Right cardiac atrium (tissue), 5 donors: ENCODE measurements at regions not wholly inside any gene's neighbourhood (a gene's known extent, or its start where the extent isn't known, plus 50 kb on each side); places are given as distances from the start of the nearest gene placed in this dataset.

Experiments used
- ATAC-seq, 2 donors: fragments of 200-7000 bp; cut with Tn5 transposase; one replicate each; pipeline versions ENCODE4 v1.8.0 to v1.9.1; 2020; ENCODE audit warnings: moderate library complexity in 2 of 2, mild to moderate bottlenecking in 1 of 2
- DNase-seq, 3 donors: peaks; one replicate each; pipeline ENCODE4 v3.0.0-alpha.2; 2020
- H3K27ac ChIP-seq: one replicate; pipeline ENCODE4 v1.5.1; 2013; ENCODE audit warnings: mild to moderate bottlenecking, low read length, control low read depth, moderate library complexity
- H3K27me3 ChIP-seq: one replicate; pipeline ENCODE4 v1.6.1; 2013; ENCODE audit not compliant: control insufficient read depth, insufficient read depth
- H3K4me1 ChIP-seq: one replicate; pipeline ENCODE4 v1.6.1; 2013; ENCODE audit warnings: low read length; ENCODE audit not compliant: control insufficient read depth, insufficient read depth
- H3K4me3 ChIP-seq: one replicate; pipeline ENCODE4 v1.5.1; 2013; ENCODE audit warnings: low read length, control low read depth
- H3K9me3 ChIP-seq: one replicate; pipeline ENCODE4 v1.6.1; 2013; ENCODE audit warnings: low read length; ENCODE audit not compliant: control insufficient read depth
- WGBS: extraction: QIAGEN DNeasy Blood & Tissue Kit; methylation state at CpG from one replicate; pipeline ENCODE4 v1.1.7; 2013; 5-methylcytosine and 5-hydroxymethylcytosine counted together
- intact Hi-C, 4 donors: fragments of 100-400 bp; cut with DNase I; formaldehyde crosslinking; loops; one replicate each; pipeline versions ENCODE4 v1.11.0 to v1.14.0; 2022 to 2023
- donor health status: healthy with polysubstance abuse.
- donor health status: DM: no; HTN: yes; CAD: no.
- donor health status: DM: no; HTN: no; CAD: no.
- donor health status: DM: no; HTN: yes; CAD: no; lungs with severe emphysema.
- donor health status: DM: yes; HTN: yes; CAD: no.

GRCh38 chr11:45432910-45433309, 146.8 kb upstream of the SYT13 start:
- H3K27ac ChIP-seq, result no peak overlapping the region
- DNase-seq, result no peak
- no peaks in the 10 kb centered on the region for H3K27me3 ChIP-seq
- intact Hi-C loops, result no loop called here
- H3K9me3 ChIP-seq, result no peaks in the 10 kb centered on the region
- H3K4me3 ChIP-seq, result no peak overlapping the region
- 89% methylated on average over 6 of the region's 6 CpGs for WGBS
- H3K4me1 ChIP-seq, result no peaks in the 10 kb centered on the region
- no peak for ATAC-seq

- no peak overlapping the region for H3K27ac ChIP-seq
Observed at GRCh38 chr11:45432100-45432499, 146.0 kb upstream of the SYT13 start.

GRCh38 chr11:45431046-45432018, 145.2 kb upstream of the SYT13 start:
- no peaks in the 10 kb centered on the region for H3K27me3 ChIP-seq
- WGBS, result 84% methylated on average over 13 of the region's 13 CpGs
- H3K9me3 ChIP-seq, result no peaks in the 10 kb centered on the region
- ATAC-seq (no peak), DNase-seq (no peak)
- no peaks in the 10 kb centered on the region for H3K4me1 ChIP-seq
- intact Hi-C loops, result no loop called here
- H3K27ac ChIP-seq, result no peak overlapping the region
- H3K4me3 ChIP-seq, result no peak overlapping the region

More at GRCh38 chr11:45432100-45432499, 146.0 kb upstream of the SYT13 start:
- no peaks in the 10 kb centered on the region for H3K27me3 ChIP-seq
- H3K4me1 ChIP-seq, result no peaks in the 10 kb centered on the region
- ATAC-seq (no peak), DNase-seq (no peak)
- H3K9me3 ChIP-seq, result no peaks in the 10 kb centered on the region
- WGBS, result 78% methylated on average over 3 of the region's 3 CpGs
- intact Hi-C loops, result no loop called here
- H3K4me3 ChIP-seq, result no peak overlapping the region

- no peak overlapping the region for H3K4me3 ChIP-seq
- H3K9me3 ChIP-seq, result no peaks in the 10 kb centered on the region
- no peak overlapping the region for H3K27ac ChIP-seq
- DNase-seq, result no peak
- no peak for ATAC-seq
- H3K4me1 ChIP-seq, result no peaks in the 10 kb centered on the region
- WGBS, result 71% methylated on average over 1 of the region's 1 CpG
- H3K27me3 ChIP-seq, result no peaks in the 10 kb centered on the region
- intact Hi-C loops, result no loop called here
Observed at GRCh38 chr11:45430361-45430760, 144.2 kb upstream of the SYT13 start.

- H3K27me3 ChIP-seq, result no peaks in the 10 kb centered on the region
- DNase-seq, result no peak
- no peaks in the 10 kb centered on the region for H3K4me1 ChIP-seq
- intact Hi-C loops, result no loop called here
- H3K4me3 ChIP-seq, result no peak overlapping the region
- WGBS, result 64% methylated on average over 4 of the region's 4 CpGs
- H3K27ac ChIP-seq, result no peak overlapping the region
- no peak for ATAC-seq
- H3K9me3 ChIP-seq, result no peaks in the 10 kb centered on the region
Observed at GRCh38 chr11:45429719-45430118, 143.6 kb upstream of the SYT13 start.

- Histone ChIP-seq H3K4me1 (no peaks in the 10 kb centered on the region), H3K9me3 (no peaks in the 10 kb centered on the region), H3K27me3 (no peaks in the 10 kb centered on the region), H3K4me3 (no peak overlapping the region), H3K27ac (no peak overlapping the region)
- 65% methylated on average over 7 of the region's 7 CpGs for WGBS
- DNase-seq, result no peak
- intact Hi-C loops, result no loop called here
- ATAC-seq, result no peak
Observed at GRCh38 chr11:45428541-45429230, 142.5 kb upstream of the SYT13 start.

- intact Hi-C loops, result no loop called here
- DNase-seq, result no peak
- H3K27me3 ChIP-seq, result no peaks in the 10 kb centered on the region
- no peak for ATAC-seq
- H3K4me1 ChIP-seq, result no peaks in the 10 kb centered on the region
- H3K4me3 ChIP-seq, result no peak overlapping the region
- WGBS, result 91% methylated on average over 9 of the region's 9 CpGs
- H3K9me3 ChIP-seq, result no peaks in the 10 kb centered on the region
- H3K27ac ChIP-seq, result no peak overlapping the region
Observed at GRCh38 chr11:45428116-45428515, 142.0 kb upstream of the SYT13 start.

- no peaks in the 10 kb centered on the region for H3K27me3 ChIP-seq
- 85% methylated on average over 9 of the region's 9 CpGs for WGBS
- H3K4me1 ChIP-seq, result no peaks in the 10 kb centered on the region
- H3K9me3 ChIP-seq, result no peaks in the 10 kb centered on the region
- intact Hi-C loops, result no loop called here
- H3K4me3 ChIP-seq, result no peak overlapping the region
- H3K27ac ChIP-seq, result no peak overlapping the region
- ATAC-seq, result no peak
- DNase-seq, result no peak
Observed at GRCh38 chr11:45424411-45425180, 138.5 kb upstream of the SYT13 start.

- Histone ChIP-seq H3K4me1 (no peaks in the 10 kb centered on the region), H3K4me3 (no peak overlapping the region), H3K27ac (no peak overlapping the region), H3K9me3 (no peaks in the 10 kb centered on the region), H3K27me3 (no peaks in the 10 kb centered on the region)
- no peak for DNase-seq
- intact Hi-C loops, result no loop called here
- ATAC-seq, result no peak
- WGBS, result 43% methylated on average over 9 of the region's 9 CpGs
Observed at GRCh38 chr11:45423475-45424120, 137.5 kb upstream of the SYT13 start.

GRCh38 chr11:45423036-45423435, 136.9 kb upstream of the SYT13 start:
- WGBS, result 74% methylated on average over 6 of the region's 6 CpGs
- DNase-seq (no peak), ATAC-seq (no peak)
- intact Hi-C loops, result no loop called here
- Histone ChIP-seq H3K9me3 (no peaks in the 10 kb centered on the region), H3K27me3 (no peaks in the 10 kb centered on the region), H3K27ac (no peak overlapping the region), H3K4me3 (no peak overlapping the region), H3K4me1 (no peaks in the 10 kb centered on the region)
